Trophoblast cell (in vitro differentiated cells and primary cell): ENCODE measurements at regions not wholly inside any gene's neighbourhood (a gene's known extent, or its start where the extent isn't known, plus 50 kb on each side); places are given as distances from the start of the nearest gene placed in this dataset.

Source experiments
- DNase-seq, 2 donors: peaks; one replicate each; pipeline ENCODE4 v3.0.0-alpha.2; 2016
- H2AFZ ChIP-seq: 2 replicates; pipeline ENCODE4 v1.6.1; 2013; ENCODE audit warnings: low read length, moderate library complexity, mild to moderate bottlenecking; ENCODE audit not compliant: insufficient read depth, poor library complexity
- H2AK5ac ChIP-seq: 2 replicates; pipeline ENCODE4 v1.6.1; 2013; ENCODE audit warnings: mild to moderate bottlenecking, low read length
- H2BK120ac ChIP-seq: 2 replicates; pipeline ENCODE4 v1.6.1; 2013; ENCODE audit warnings: low read length, mild to moderate bottlenecking, moderate library complexity; ENCODE audit not compliant: insufficient read depth, poor library complexity
- H2BK12ac ChIP-seq: 2 replicates; pipeline ENCODE4 v1.6.1; 2013; ENCODE audit warnings: mild to moderate bottlenecking, low read length, moderate library complexity
- H2BK5ac ChIP-seq: 2 replicates; pipeline ENCODE4 v1.6.1; 2013; ENCODE audit warnings: low read length, low read depth, moderate library complexity, mild to moderate bottlenecking; ENCODE audit not compliant: poor library complexity
- H3K14ac ChIP-seq: 2 replicates; pipeline ENCODE4 v1.6.1; 2013; ENCODE audit warnings: mild to moderate bottlenecking, low read length
- H3K18ac ChIP-seq: 2 replicates; pipeline ENCODE4 v1.6.1; 2013; ENCODE audit warnings: mild to moderate bottlenecking, low read length
- H3K23ac ChIP-seq: 2 replicates; pipeline ENCODE4 v1.6.1; 2013; ENCODE audit warnings: low read length
- H3K27ac ChIP-seq: 2 replicates; pipeline ENCODE4 v1.5.1; 2013; ENCODE audit warnings: low read depth, mild to moderate bottlenecking, inconsistent platforms, low read length, moderate library complexity
- H3K27me3 ChIP-seq: 2 replicates; pipeline ENCODE4 v1.6.1; 2013; ENCODE audit warnings: inconsistent platforms, mild to moderate bottlenecking, low read length, moderate library complexity; ENCODE audit not compliant: insufficient read depth
- H3K36me3 ChIP-seq, 2 experiments: 1 replicate in 1 of 2; 2 replicates in 1 of 2; pipeline ENCODE4 v1.6.1; 2013; ENCODE audit warnings: low read length in 2 of 2, mild to moderate bottlenecking in 2 of 2, moderate library complexity in 1 of 2; ENCODE audit not compliant: insufficient read depth in 2 of 2, control insufficient read depth in 1 of 2
- H3K4ac ChIP-seq: 2 replicates; pipeline ENCODE4 v1.6.1; 2013; ENCODE audit warnings: low read depth, mild to moderate bottlenecking, low read length, moderate library complexity
- H3K4me1 ChIP-seq, 2 experiments: 1 replicate in 1 of 2; 2 replicates in 1 of 2; pipeline ENCODE4 v1.6.1; 2013; ENCODE audit warnings: low read length in 2 of 2, mild to moderate bottlenecking in 2 of 2, moderate library complexity in 1 of 2; ENCODE audit not compliant: insufficient read depth in 2 of 2, control insufficient read depth in 1 of 2
- H3K4me2 ChIP-seq: 2 replicates; pipeline ENCODE4 v1.6.1; 2013; ENCODE audit warnings: inconsistent platforms, mild to moderate bottlenecking, low read length, moderate library complexity
- H3K4me3 ChIP-seq: 2 replicates; pipeline ENCODE4 v1.5.1; 2013; ENCODE audit warnings: mild to moderate bottlenecking, low read depth, low read length, inconsistent platforms
- H3K79me1 ChIP-seq: one replicate; pipeline ENCODE4 v1.6.1; 2013; ENCODE audit warnings: low read length
- H3K79me2 ChIP-seq: 2 replicates; pipeline ENCODE4 v1.6.1; 2013; ENCODE audit warnings: low read length, mild to moderate bottlenecking; ENCODE audit not compliant: control insufficient read depth, insufficient read depth, poor library complexity
- H3K9ac ChIP-seq: 2 replicates; pipeline ENCODE4 v1.6.1; 2013; ENCODE audit warnings: mild to moderate bottlenecking, low read length
- H3K9me3 ChIP-seq: 2 replicates; pipeline ENCODE4 v1.6.1; 2013; ENCODE audit warnings: low read depth, mild to moderate bottlenecking, control low read depth, inconsistent platforms, low read length; ENCODE audit not compliant: insufficient read depth
- H4K12ac ChIP-seq: 2 replicates; pipeline ENCODE4 v1.6.1; 2013; ENCODE audit warnings: low read depth, mild to moderate bottlenecking, low read length, moderate library complexity
- H4K8ac ChIP-seq: 2 replicates; pipeline ENCODE4 v1.6.1; 2013; ENCODE audit warnings: low read depth, mild to moderate bottlenecking, low read length, moderate library complexity
- H4K91ac ChIP-seq: one replicate; pipeline ENCODE4 v1.6.1; 2013; ENCODE audit warnings: low read depth, mild to moderate bottlenecking, low read length, moderate library complexity
- WGBS: extraction: QIAGEN DNeasy Blood & Tissue Kit; methylation state at CpG from one replicate; pipeline ENCODE4 v1.1.7; 2013; ENCODE audit warnings: missing lambda C conversion rate; ENCODE audit not compliant: insufficient read length, insufficient coverage; ENCODE audit errors: extremely low coverage; 5-methylcytosine and 5-hydroxymethylcytosine counted together

- H3K9ac ChIP-seq = no peak overlapping the region
These were observed 66.7 kb upstream of the HS6ST1 start for GRCh38 chr2:128385365-128385764.

GRCh38 chr2:128386066-128386465, 67.4 kb upstream of the HS6ST1 start:
- no peak overlapping the region for H2BK5ac ChIP-seq

More at GRCh38 chr2:128385365-128385764, 66.7 kb upstream of the HS6ST1 start:
- H4K91ac ChIP-seq = no peak overlapping the region
- no peaks in the 10 kb centered on the region for H3K36me3 ChIP-seq
- H2BK120ac ChIP-seq = no peak overlapping the region
- H3K27ac ChIP-seq = no peak overlapping the region
- WGBS = no CpG with 5 or more reads among the region's 7 CpGs
- H2BK12ac ChIP-seq = no peak overlapping the region
- H2AFZ ChIP-seq = no peak overlapping the region
- no peak overlapping the region for H3K14ac ChIP-seq
- H4K12ac ChIP-seq = no peak overlapping the region
- no peak overlapping the region for H2BK5ac ChIP-seq
- no peak overlapping the region for H3K23ac ChIP-seq
- no peak overlapping the region for H3K4me2 ChIP-seq
- no peak overlapping the region for H4K8ac ChIP-seq
- H2AK5ac ChIP-seq = no peak overlapping the region
- H3K4ac ChIP-seq = no peak overlapping the region
- peaks cover 3% of the 10 kb centered on the region for H3K9me3 ChIP-seq
- H3K18ac ChIP-seq = no peak overlapping the region
- H3K79me1 ChIP-seq = peaks cover 13% of the 10 kb centered on the region
- DNase-seq = peak in 1 of 2 donors; percentile 70
- no peaks in the 10 kb centered on the region for H3K27me3 ChIP-seq
- H3K79me2 ChIP-seq = no peaks in the 10 kb centered on the region
- H3K4me1 ChIP-seq = peaks cover 24 to 25% of the 10 kb centered on the region in 2 experiments
- H3K4me3 ChIP-seq = no peak overlapping the region

GRCh38 chr2:128388499-128388941, 69.9 kb upstream of the HS6ST1 start:
- Histone ChIP-seq H3K9me3 (peaks cover 2% of the 10 kb centered on the region), H3K14ac (no peak overlapping the region), H3K79me2 (no peaks in the 10 kb centered on the region), H3K79me1 (peaks cover 2% of the 10 kb centered on the region), H2BK5ac (no peak overlapping the region), H2BK12ac (no peak overlapping the region), H3K18ac (no peak overlapping the region), H4K8ac (no peak overlapping the region), H3K4me2 (no peak overlapping the region), H4K91ac (no peak overlapping the region), H3K27ac (no peak overlapping the region), H2AFZ (no peak overlapping the region), H3K36me3 (no peaks in the 10 kb centered on the region), H2AK5ac (no peak overlapping the region), H3K4me3 (no peak overlapping the region), H4K12ac (no peak overlapping the region), H3K4me1 (peaks cover 6% of the 10 kb centered on the region in 2 experiments), H3K4ac (no peak overlapping the region), H2BK120ac (no peak overlapping the region), H3K27me3 (no peaks in the 10 kb centered on the region), H3K9ac (no peak overlapping the region), H3K23ac (no peak overlapping the region)
- WGBS = no CpG with 5 or more reads among the region's 8 CpGs
- DNase-seq = peak; percentile 41 to 71

More at GRCh38 chr2:128386066-128386465, 67.4 kb upstream of the HS6ST1 start:
- peaks cover 6% of the 10 kb centered on the region for H3K79me1 ChIP-seq
- peak overlapping the region; percentile 5 for H2BK12ac ChIP-seq
- H3K9ac ChIP-seq = no peak overlapping the region
- H3K18ac ChIP-seq = no peak overlapping the region
- H3K27ac ChIP-seq = no peak overlapping the region
- no peak overlapping the region for H3K4me3 ChIP-seq
- no peak overlapping the region for H2AFZ ChIP-seq
- peak overlapping the region; percentile 1 for H2AK5ac ChIP-seq
- no peak overlapping the region for H4K91ac ChIP-seq
- H3K9me3 ChIP-seq = peaks cover 3% of the 10 kb centered on the region
- peak; percentile 99 for DNase-seq
- no peak overlapping the region for H3K4me2 ChIP-seq
- H4K12ac ChIP-seq = no peak overlapping the region
- H4K8ac ChIP-seq = no peak overlapping the region
- no peak overlapping the region for H3K4ac ChIP-seq
- H3K27me3 ChIP-seq = no peaks in the 10 kb centered on the region
- no peaks in the 10 kb centered on the region for H3K79me2 ChIP-seq
- H3K23ac ChIP-seq = no peak overlapping the region
- peaks cover 18% of the 10 kb centered on the region in 2 experiments for H3K4me1 ChIP-seq
- no peak overlapping the region for H2BK120ac ChIP-seq
- H3K36me3 ChIP-seq = no peaks in the 10 kb centered on the region
- H3K14ac ChIP-seq = no peak overlapping the region
- WGBS = no CpG with 5 or more reads among the region's 14 CpGs

GRCh38 chr2:128389388-128390086, 70.9 kb upstream of the HS6ST1 start:
- no peak overlapping the region for H3K9ac ChIP-seq
- H2AK5ac ChIP-seq = peak overlapping the region; percentile 6
- H3K4me1 ChIP-seq = peaks cover 6 to 8% of the 10 kb centered on the region in 2 experiments
- H3K36me3 ChIP-seq = no peaks in the 10 kb centered on the region
- H3K27ac ChIP-seq = no peak overlapping the region
- peak overlapping the region; percentile 3 for H2BK12ac ChIP-seq
- peak overlapping the region; percentile 2 for H3K14ac ChIP-seq
- DNase-seq = no peak
- no peak overlapping the region for H3K4me3 ChIP-seq
- H3K27me3 ChIP-seq = no peaks in the 10 kb centered on the region
- H3K79me2 ChIP-seq = no peaks in the 10 kb centered on the region
- no peak overlapping the region for H2AFZ ChIP-seq
- no peak overlapping the region for H3K4me2 ChIP-seq
- H3K18ac ChIP-seq = no peak overlapping the region
- H2BK5ac ChIP-seq = no peak overlapping the region
- peak overlapping the region; percentile 15 for H4K91ac ChIP-seq
- H3K79me1 ChIP-seq = peaks cover 2% of the 10 kb centered on the region
- H3K4ac ChIP-seq = no peak overlapping the region
- WGBS = no CpG with 5 or more reads among the region's 16 CpGs
- H3K23ac ChIP-seq = no peak overlapping the region
- no peak overlapping the region for H4K12ac ChIP-seq
- no peak overlapping the region for H4K8ac ChIP-seq
- H3K9me3 ChIP-seq = peaks cover 1% of the 10 kb centered on the region
- no peak overlapping the region for H2BK120ac ChIP-seq
